Muscle of back (tissue), 3 donors: ENCODE measurements at regions not wholly inside any gene's neighbourhood (a gene's known extent, or its start where the extent isn't known, plus 50 kb on each side); places are given as distances from the start of the nearest gene placed in this dataset.
"Not testable (repeated sequence)": the region's sequence is repeated elsewhere in the genome, so short reads cannot be mapped to it uniquely, and the experiment has no call there.

Experiments
- DNase-seq, 3 donors: peaks; one replicate each; pipeline versions ENCODE4 v3.0.0 to v3.0.0-alpha.2; 2013

- no peak for DNase-seq
Observed at GRCh38 chr18:30705943-30706342, 336.6 kb downstream of the DSC3 start.

GRCh38 chr18:30698571-30698970 is 344.0 kb downstream of the DSC3 start:
- no peak for DNase-seq

DNA sequence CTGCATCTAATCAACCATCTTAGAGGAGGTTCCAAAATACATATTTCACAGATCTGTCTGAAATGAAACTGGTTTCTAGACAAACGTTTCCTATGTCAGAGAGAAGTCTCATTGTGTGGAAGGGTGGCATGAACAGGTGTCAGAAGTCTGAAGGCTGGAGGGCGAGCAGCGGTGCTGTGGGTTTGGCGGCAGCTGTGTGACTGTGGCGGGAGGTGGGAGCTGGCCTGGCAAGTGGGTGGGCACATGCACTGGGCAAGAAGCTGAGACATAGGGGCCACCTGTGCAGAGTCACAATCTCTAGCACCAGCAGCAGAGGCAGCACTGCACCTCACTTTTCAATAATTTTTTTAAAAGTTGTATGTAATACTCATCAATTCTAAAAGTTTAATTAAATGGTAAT is 346.3 kb downstream of the DSC3 start:
- no peak for DNase-seq

DNA sequence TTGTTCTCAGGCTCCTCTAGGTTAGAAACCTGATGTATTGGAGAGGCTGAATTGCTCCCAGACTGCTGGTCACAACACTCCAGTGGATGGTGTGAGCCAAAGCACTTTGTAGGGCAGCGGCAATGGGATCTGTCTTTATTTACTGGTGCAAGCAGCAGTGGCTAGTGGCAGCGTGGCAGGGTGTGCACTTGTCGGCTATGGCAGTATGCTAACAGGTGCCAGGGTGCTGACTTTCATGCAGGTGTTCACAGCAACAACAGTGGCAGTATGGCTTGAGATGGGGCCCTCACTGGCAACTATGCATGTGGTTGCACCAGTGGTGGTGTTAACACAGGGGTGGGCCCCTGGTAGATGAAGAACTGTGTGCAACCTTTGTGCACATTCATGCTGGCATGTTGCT is 347.8 kb downstream of the DSC3 start:
- DNase-seq: no peak

- DNase-seq: no peak
Observed at GRCh38 chr18:30689216-30689615, 353.3 kb downstream of the DSC3 start.

DNA sequence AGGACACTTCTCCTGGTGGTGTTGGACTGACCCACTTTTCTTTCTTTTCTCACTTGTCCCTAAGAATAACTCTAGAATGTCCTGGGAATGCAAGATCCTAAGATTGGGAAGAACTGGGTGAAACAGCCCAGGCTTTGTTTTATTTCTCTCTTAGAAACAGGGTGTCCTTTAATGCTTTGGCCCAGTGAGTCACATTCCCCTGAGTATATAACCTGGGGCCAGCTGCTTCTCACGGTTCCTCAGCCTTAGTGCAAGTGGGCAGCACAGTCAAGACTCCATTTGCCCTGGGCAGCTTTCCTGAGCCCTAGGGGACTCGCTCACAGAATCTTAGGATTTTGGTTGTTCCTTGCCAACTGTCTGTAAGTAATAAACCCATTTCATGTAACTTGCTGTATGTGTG is 355.0 kb downstream of the DSC3 start:
- no peak for DNase-seq

GRCh38 chr18:30684825-30685481 is 357.6 kb downstream of the DSC3 start:
- no peak for DNase-seq

GRCh38 chr18:30683836-30684235 is 358.7 kb downstream of the DSC3 start:
- DNase-seq: peak in 1 of 3 donors; percentile 10

DNA sequence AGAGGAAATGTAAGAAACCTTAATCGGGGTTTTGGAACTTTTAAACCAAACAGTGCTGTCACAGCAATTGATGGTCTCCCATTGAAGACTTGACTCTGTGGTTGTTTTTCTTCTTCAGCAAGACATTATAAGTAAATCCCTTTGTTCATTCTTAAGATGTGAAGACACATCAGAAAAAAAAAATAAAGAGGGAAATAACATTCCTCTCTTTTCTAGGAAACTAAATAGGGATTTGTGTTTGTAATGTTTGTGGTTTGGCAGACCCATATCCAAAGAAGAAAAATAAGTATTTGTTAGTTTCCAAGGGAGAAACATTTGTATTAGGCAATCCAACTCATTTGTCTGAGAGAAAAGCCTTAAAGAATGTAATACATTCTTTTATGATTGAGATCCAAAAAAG is 359.9 kb downstream of the DSC3 start:
- DNase-seq: peak; percentile 28 to 69 (median 41)

DNA sequence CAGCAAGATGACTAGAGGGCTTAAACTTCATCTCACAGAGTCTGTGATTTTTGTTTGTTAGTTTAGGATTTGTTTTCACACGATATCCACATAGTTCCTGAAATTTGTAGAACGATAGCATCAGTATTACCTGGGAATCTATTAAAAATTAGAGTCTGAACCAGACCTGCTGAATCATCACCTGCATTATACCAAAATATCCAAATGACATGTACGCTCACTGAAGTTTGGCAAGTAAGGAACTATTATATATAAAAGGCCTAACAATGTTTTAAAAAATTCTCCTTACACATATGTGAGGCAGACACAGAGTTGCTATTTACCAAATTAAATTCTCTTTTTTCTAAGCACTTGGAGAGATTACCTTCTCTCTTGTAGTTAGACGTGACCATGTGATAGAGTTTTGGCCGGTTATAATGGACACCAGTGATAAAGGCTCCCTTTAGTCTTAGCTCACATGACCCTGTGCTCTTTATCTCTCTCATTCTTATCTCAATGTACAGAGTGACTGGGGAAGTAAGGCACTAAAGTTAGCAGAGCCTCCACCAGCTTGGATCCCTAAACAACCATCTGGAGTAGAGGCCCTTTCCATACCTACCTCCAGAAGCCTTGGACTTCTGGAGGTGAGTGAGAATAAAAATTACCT is 363.1 kb downstream of the DSC3 start:
- DNase-seq: no peak

- DNase-seq: not testable (repeated sequence)
Observed at GRCh38 chr18:30677813-30678212, 364.7 kb downstream of the DSC3 start.

DNA sequence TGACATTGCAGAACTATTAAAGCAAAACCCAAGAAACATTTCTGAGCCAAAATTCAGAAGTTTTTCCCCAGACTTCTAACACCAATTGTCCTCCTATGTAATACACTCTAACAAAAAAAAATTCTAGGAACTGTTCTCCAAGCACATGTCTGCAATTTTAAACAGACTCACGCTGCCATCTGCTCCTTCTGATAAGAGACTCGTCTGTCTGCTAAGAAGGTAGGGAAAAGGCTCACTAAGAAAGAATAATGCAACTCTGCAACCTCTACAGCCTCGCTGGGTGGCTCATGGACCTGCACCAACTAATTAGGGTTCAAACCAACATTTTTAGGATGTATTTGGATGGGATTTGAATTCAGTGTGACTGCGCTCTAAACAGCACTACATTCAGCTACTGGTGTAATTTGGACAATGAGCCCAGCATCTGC is 366.5 kb downstream of the DSC3 start:
- DNase-seq: peak in 1 of 3 donors; percentile 12

DNA sequence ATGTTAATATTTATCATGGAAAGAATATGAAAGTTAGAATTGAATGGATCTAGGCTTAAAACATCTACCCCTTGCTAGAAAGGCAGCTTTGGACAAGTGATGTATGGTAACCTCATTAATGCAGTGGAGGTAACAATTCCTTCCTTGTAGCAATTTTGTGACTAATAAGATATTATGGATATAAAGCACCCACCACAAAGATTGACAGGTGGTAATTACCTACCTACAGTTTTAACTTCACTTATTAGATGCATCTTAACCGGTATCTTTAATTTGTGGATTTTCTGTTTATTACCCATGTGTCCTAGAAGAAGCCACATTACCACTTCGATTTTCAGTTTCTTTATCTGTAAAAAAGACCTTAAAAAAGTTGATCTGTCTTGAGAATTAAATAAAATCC is 367.0 kb downstream of the DSC3 start:
- DNase-seq: no peak

GRCh38 chr18:30675072-30675471 is 367.5 kb downstream of the DSC3 start:
- no peak for DNase-seq

DNA sequence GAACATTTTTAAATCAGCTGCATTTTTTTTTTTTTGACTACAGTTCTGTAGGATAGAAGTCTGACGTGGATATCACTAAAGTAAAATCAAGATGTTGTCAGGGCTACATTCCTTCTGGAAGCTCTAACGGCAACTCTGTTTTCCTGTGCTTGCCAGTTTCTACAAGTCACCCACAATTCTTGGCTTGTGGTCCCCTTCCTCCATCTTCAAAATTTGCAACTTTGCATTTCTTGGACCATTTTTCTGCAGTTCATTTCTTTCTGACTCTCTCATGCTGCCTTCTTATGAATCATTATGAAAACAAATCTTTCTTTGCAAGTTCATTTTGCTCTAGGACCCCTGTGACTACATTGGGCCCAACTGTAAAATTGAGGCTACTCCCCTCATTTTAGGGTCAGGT is 367.9 kb downstream of the DSC3 start:
- no peak for DNase-seq

- DNase-seq: not testable (repeated sequence)
Observed at GRCh38 chr18:30672439-30672838, 370.1 kb downstream of the DSC3 start.

GRCh38 chr18:30658306-30658705 is 384.2 kb downstream of the DSC3 start:
- DNase-seq: no peak

- DNase-seq: no peak
Observed at GRCh38 chr18:30652387-30652786, 390.2 kb downstream of the DSC3 start.

GRCh38 chr18:30650499-30650898 is 392.0 kb downstream of the DSC3 start:
- DNase-seq: no peak

DNA sequence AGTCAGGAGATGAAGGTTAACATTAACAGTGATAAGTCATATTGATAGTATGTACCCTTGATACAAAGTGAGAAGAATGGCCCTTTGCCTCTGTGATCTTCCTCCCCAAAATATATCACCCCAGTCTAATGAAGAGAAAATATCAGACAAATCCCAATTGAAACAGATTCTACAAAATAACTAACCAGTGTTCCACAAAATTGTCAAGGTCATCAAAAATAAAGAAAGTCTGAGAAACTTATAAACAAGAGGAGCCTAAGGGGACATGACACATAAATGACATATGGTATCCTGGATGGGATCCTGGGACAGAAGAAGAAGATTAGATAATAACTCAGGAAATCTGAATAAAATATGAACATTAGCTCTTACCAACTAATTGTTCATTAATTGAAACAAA is 398.4 kb downstream of the DSC3 start:
- no peak for DNase-seq

DNA sequence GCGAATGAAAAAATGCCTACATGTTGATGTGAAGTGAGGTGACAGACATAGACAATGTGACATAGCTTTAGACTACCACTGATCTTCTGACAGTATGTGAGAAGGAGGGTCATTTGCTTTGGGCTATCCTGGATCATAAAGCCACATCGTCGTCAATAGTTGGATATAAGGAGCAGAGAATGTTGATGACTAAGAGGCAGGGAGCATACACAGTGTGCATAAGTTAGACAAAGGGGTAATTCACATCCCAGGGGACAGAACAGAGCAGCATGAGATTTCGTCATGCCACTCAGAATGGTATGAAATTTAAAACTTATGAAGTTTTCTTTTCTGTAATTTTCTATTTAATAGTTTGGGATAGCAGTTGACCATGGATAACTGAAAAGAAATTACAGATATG is 403.2 kb downstream of the DSC3 start:
- DNase-seq: no peak

DNA sequence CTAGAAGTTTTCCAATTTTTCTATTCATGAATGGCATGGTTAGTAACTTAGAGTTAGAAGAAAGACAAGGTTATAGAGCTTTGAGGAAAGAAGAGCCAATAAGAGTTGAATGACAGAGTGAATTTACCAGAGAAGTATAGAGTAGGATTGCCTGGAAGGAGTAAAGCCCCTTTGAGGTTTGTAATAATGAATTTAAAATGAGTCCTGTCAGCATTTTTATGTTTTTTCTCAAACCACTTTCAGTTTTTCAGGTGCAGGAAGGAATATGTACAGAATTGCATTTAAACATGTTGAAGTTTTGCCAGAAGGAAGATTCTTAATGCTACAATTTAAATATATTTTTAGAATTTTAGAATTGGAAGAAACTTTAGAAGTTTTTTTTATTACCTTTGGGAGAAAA is 408.3 kb downstream of the DSC3 start:
- peak in 1 of 3 donors; percentile 9 for DNase-seq

DNA sequence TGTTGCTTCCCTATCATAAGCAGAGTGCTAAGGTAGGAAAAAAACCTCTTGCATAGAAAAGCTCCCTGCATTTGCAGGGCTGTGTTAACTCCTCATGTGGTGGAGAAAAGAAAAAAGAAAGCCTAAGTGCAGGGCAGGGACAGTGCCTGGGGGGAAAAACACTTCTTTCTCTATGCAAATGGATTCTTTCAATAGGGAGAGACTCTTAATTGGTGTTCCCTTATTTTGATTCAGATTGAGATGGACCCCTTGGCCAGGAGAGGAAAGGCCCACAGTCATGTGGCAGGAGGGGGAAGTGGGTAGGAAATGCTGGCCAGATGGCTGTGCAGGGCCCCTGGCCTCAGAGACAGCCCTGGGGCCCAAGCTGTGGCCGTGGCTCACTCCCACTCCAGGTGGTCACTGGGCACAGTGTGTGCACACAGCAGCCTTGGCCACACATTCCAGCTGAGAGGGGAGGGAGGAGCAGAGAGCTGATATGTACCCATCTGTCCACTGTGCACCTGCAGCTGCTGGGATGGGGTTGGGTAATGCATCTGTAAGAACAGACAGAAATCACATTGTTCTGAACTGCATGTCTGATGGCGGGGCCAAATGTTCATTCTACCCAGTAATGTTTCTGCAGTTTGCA is 410.4 kb downstream of the DSC3 start:
- DNase-seq: no peak
